Hematopoietic multipotent progenitor cell treated with erythropoietin and hydrocortisone succinate and interleukin-3 and kit ligand, for 6 days (in vitro differentiated cells): ENCODE measurements at regions not wholly inside any gene's neighbourhood (a gene's known extent, or its start where the extent isn't known, plus 50 kb on each side); places are given as distances from the start of the nearest gene placed in this dataset.

Source experiments
- DNase-seq: peaks from one replicate; pipeline ENCODE4 v3.0.0-alpha.2; 2015

GRCh38 chr2:117738991-117739839, 75.3 kb upstream of the DDX18 start:
- no peak for DNase-seq

- no peak for DNase-seq
Observed at GRCh38 chr2:117745537-117745936, 69.0 kb upstream of the DDX18 start.

- no peak for DNase-seq
Observed at GRCh38 chr2:117755768-117756167, 58.7 kb upstream of the DDX18 start.

GRCh38 chr2:117760916-117761315, 53.6 kb upstream of the DDX18 start:
- DNase-seq = no peak

GRCh38 chr2:117762454-117762853, 52.0 kb upstream of the DDX18 start:
- no peak for DNase-seq

- no peak for DNase-seq
Observed at GRCh38 chr2:117763804-117764203, 50.7 kb upstream of the DDX18 start.
